ENCODE measurements at regions not wholly inside any gene's neighbourhood (a gene's known extent, or its start where the extent isn't known, plus 50 kb on each side); places are given as distances from the start of the nearest gene placed in this dataset.

DNA sequence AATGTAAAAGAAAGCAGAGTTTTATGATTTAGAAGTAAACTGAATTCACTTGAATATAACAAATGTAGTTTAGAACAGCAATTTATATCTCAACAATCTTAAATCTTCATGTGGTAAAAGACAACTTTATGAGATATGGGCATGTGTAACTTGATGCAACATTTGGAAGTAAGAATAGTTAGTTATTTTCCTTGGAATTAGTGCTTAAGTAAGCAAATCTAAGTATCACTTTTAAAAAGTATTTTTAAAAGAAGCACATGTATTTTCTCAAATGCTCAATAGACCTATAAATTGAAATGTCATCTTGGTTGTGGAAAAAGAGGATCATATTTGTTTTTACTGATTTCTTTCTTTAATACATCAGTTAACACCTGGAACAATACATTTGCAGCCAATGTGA is 340.3 kb upstream of the CDH6 start:
- TF ChIP-seq SNAI2 (CRISPR knock-in tag; IDR thresholded peaks at IDR 0.05) (no peak), CSDC2 (CRISPR knock-in tag; IDR thresholded peaks at IDR 0.05) (no peak), TOX (CRISPR knock-in tag; IDR thresholded peaks at IDR 0.05; ENCODE audit: borderline replicate concordance) (no peak), ZC3H10 (CRISPR knock-in tag; IDR thresholded peaks at IDR 0.05) (no peak), RARB (CRISPR knock-in tag; IDR thresholded peaks at IDR 0.05) (no peak), ZNF70 (CRISPR knock-in tag; IDR thresholded peaks at IDR 0.05) (no peak), ISL1 (CRISPR knock-in tag; IDR thresholded peaks at IDR 0.05) (no peak), ZNF8 (CRISPR knock-in tag; IDR thresholded peaks at IDR 0.05) (no peak), POU6F1 (CRISPR knock-in tag; IDR thresholded peaks at IDR 0.05; ENCODE audit: borderline replicate concordance, low read depth) (no peak), CREB5 (CRISPR knock-in tag; IDR thresholded peaks at IDR 0.05; ENCODE audit: low read depth) (no peak), ESRRG (CRISPR knock-in tag; IDR thresholded peaks at IDR 0.05) (no peak), ARNTL (CRISPR knock-in tag; IDR thresholded peaks at IDR 0.05; ENCODE audit: borderline replicate concordance, low read depth) (no peak), TCF4 (CRISPR knock-in tag; IDR thresholded peaks at IDR 0.05; ENCODE audit: borderline replicate concordance) (no peak), OSR1 (CRISPR knock-in tag; IDR thresholded peaks at IDR 0.05) (no peak)
- TF ChIP-seq, protein P1, sequence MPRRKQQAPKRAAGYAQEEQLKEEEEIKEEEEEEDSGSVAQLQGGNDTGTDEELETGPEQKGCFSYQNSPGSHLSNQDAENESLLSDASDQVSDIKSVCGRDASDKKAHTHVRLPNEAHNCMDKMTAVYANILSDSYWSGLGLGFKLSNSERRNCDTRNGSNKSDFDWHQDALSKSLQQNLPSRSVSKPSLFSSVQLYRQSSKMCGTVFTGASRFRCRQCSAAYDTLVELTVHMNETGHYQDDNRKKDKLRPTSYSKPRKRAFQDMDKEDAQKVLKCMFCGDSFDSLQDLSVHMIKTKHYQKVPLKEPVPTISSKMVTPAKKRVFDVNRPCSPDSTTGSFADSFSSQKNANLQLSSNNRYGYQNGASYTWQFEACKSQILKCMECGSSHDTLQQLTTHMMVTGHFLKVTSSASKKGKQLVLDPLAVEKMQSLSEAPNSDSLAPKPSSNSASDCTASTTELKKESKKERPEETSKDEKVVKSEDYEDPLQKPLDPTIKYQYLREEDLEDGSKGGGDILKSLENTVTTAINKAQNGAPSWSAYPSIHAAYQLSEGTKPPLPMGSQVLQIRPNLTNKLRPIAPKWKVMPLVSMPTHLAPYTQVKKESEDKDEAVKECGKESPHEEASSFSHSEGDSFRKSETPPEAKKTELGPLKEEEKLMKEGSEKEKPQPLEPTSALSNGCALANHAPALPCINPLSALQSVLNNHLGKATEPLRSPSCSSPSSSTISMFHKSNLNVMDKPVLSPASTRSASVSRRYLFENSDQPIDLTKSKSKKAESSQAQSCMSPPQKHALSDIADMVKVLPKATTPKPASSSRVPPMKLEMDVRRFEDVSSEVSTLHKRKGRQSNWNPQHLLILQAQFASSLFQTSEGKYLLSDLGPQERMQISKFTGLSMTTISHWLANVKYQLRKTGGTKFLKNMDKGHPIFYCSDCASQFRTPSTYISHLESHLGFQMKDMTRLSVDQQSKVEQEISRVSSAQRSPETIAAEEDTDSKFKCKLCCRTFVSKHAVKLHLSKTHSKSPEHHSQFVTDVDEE (CRISPR knock-in tag; IDR thresholded peaks at IDR 0.05), result no peak
- TF ChIP-seq, protein P2, sequence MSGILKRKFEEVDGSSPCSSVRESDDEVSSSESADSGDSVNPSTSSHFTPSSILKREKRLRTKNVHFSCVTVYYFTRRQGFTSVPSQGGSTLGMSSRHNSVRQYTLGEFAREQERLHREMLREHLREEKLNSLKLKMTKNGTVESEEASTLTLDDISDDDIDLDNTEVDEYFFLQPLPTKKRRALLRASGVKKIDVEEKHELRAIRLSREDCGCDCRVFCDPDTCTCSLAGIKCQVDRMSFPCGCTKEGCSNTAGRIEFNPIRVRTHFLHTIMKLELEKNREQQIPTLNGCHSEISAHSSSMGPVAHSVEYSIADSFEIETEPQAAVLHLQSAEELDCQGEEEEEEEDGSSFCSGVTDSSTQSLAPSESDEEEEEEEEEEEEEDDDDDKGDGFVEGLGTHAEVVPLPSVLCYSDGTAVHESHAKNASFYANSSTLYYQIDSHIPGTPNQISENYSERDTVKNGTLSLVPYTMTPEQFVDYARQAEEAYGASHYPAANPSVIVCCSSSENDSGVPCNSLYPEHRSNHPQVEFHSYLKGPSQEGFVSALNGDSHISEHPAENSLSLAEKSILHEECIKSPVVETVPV (CRISPR knock-in tag; IDR thresholded peaks at IDR 0.05), result no peak
- TF ChIP-seq, protein P3, sequence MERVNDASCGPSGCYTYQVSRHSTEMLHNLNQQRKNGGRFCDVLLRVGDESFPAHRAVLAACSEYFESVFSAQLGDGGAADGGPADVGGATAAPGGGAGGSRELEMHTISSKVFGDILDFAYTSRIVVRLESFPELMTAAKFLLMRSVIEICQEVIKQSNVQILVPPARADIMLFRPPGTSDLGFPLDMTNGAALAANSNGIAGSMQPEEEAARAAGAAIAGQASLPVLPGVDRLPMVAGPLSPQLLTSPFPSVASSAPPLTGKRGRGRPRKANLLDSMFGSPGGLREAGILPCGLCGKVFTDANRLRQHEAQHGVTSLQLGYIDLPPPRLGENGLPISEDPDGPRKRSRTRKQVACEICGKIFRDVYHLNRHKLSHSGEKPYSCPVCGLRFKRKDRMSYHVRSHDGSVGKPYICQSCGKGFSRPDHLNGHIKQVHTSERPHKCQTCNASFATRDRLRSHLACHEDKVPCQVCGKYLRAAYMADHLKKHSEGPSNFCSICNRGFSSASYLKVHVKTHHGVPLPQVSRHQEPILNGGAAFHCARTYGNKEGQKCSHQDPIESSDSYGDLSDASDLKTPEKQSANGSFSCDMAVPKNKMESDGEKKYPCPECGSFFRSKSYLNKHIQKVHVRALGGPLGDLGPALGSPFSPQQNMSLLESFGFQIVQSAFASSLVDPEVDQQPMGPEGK (CRISPR knock-in tag; IDR thresholded peaks at IDR 0.05; ENCODE audit: borderline replicate concordance), result no peak
- ATAC-seq, result no peak

DNA sequence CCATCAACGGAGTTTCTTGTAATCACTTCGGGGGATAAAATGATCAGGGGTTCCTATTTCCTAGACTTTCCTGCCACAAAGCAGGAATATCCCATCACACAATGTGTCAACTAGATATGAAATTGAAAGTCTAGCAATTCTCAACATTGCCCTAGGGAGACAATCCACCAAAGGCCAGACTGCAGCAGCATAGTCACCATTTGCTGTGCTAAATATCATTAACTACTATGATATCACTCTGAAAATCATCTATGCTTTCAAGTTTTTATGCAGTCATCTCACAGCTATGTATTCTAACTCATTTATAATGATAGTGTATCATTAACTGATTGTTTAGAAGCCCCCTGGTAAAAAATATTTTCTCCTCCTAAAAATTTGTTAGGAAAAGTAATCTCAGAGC is 342.6 kb upstream of the CDH6 start:
- TF ChIP-seq ZFP30 (CRISPR knock-in tag; IDR thresholded peaks at IDR 0.05) (no peak), RARB (CRISPR knock-in tag; IDR thresholded peaks at IDR 0.05) (no peak), ZNF565 (CRISPR knock-in tag; conservative IDR thresholded peaks at IDR 0.05; ENCODE audit: low read depth) (no peak)
- no peak for ATAC-seq

DNA sequence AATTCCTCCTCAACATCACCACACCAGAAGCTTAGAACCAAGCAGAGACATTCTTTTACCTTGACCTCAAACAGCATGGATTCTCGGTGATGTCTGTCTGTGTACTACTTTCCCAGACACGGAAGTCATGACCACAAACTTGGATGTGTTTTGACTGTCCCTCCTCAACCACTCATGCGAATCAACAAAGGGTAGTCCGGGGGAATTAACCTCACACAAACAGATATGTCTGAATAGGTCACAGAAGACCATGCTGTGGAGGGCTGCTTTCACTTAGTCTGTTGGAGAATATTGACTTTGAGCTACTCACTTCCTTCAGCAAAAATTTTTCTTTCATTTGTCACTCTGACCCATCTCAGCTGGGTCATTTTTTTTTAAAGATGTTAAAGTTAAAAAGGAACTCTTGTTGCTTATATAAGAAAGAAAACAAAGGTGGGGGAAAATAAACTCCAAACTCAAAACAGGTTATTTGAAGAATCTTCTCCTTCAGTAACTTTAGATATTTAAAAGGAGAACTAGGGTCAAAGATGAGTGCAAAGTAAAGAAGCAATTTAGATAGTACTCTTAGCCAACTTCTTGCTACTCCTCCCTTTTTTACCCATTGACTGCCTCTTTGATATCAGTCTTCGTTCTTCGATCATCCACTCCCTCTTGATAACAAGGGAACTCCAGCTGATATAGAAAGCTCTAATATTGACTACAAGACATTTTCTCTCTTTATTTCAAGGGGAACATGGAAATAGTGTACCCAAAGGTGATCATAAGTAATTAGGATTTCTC is 343.4 kb upstream of the CDH6 start:
- ATAC-seq, result no peak
- TF ChIP-seq RARB (CRISPR knock-in tag; IDR thresholded peaks at IDR 0.05) (no peak), CSDC2 (CRISPR knock-in tag; IDR thresholded peaks at IDR 0.05) (no peak), OSR1 (CRISPR knock-in tag; IDR thresholded peaks at IDR 0.05) (no peak), POU6F1 (CRISPR knock-in tag; IDR thresholded peaks at IDR 0.05; ENCODE audit: borderline replicate concordance, low read depth) (no peak), SNAI2 (CRISPR knock-in tag; IDR thresholded peaks at IDR 0.05) (no peak)
- TF ChIP-seq, protein P3 (CRISPR knock-in tag; IDR thresholded peaks at IDR 0.05; ENCODE audit: borderline replicate concordance), result no peak
- TF ChIP-seq, protein P2 (CRISPR knock-in tag; IDR thresholded peaks at IDR 0.05), result no peak

Measured in SK-N-SH treated with all-trans-retinoic acid at 6 μM for 48 hours (cell line).